Astrocyte of the hippocampus (primary cell): ENCODE measurements at regions not wholly inside any gene's neighbourhood (a gene's known extent, or its start where the extent isn't known, plus 50 kb on each side); places are given as distances from the start of the nearest gene placed in this dataset.
A peak's percentile ranks its signal among the peaks of the same experiment; 100 is the strongest.
"Not testable (repeated sequence)": the region's sequence is repeated elsewhere in the genome, so short reads cannot be mapped to it uniquely, and the experiment has no call there.

Source experiments
- DNase-seq: peaks from one replicate; pipeline ENCODE4 v3.0.0; 2011; ENCODE audit warnings: low read depth, low spot score

DNA sequence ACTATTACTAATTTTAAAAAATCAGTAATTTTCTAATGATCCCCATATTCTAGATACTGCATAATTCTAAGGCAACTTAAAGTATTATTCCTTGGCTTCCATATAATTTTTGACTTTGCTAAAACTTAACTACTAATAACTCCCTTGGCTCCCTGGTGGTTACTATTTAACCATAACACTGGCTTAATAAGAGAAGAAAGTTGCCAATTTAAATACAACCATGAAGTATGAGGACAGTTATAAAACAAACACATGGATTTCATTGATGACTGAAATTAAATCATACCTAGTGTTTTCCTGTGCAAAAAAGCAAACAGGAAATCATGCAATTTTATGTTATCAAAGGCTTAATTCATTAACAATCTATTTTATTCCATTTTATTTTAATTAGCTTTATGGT lies 1073.9 kb downstream of the GRM8 start:
- DNase-seq, result no peak

GRCh38 chr7:126177782-126178181 lies 1075.0 kb downstream of the GRM8 start:
- DNase-seq, result no peak

GRCh38 chr7:126166645-126167044 lies 1086.1 kb downstream of the GRM8 start:
- DNase-seq, result no peak

GRCh38 chr7:126163647-126164046 lies 1089.1 kb downstream of the GRM8 start:
- no peak for DNase-seq

GRCh38 chr7:126157391-126157790 lies 1095.3 kb downstream of the GRM8 start:
- no peak for DNase-seq

GRCh38 chr7:126150278-126150958 lies 1102.3 kb downstream of the GRM8 start:
- no peak for DNase-seq

- DNase-seq, result no peak
Measured at GRCh38 chr7:126140858-126141466, 1111.8 kb downstream of the GRM8 start.

DNA sequence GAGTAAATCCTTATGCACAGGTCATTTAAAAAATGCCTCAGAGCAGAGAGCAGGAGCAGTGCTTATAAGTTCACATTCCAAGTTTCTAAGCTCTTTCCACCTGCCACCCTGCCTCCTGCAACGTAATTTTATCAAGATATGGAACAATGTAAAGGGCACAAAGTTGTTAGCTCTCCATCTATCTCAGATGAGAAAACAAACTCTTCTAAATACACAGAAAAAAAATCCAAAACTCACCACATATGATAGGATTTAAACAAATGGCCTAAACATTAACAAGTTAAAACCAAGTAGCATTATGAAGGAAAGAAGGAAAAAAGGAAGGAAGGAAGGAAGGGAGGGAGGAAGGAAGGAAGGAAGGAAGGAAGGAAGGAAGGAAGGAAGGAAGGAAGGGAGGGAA lies 1132.8 kb downstream of the GRM8 start:
- DNase-seq, result no peak

- no peak for DNase-seq
Measured at GRCh38 chr7:126103582-126103981, 1149.2 kb downstream of the GRM8 start.

- no peak for DNase-seq
Measured at GRCh38 chr7:126083014-126083413, 1153.4 kb upstream of the POT1 start.

DNA sequence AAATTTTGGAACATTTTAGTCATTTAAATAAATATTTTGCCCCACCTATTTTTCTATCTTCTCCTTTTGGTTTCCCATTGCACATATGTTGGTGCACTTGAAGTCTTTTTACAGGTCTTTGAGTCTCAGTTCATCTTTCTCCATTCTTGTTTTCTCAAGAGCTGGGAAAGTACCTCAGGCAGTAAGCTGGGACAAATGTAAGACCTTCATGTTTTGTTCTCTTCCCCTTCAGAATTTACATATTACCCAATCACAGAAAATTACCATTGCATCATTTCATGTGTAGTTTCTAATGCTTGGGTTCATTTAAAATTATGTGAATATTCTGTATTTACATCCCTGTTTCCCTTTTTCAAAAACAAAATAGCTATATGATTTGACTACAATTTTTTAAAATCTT lies 1150.0 kb upstream of the POT1 start:
- DNase-seq, result no peak

GRCh38 chr7:126079151-126079550 lies 1149.5 kb upstream of the POT1 start:
- no peak for DNase-seq

DNA sequence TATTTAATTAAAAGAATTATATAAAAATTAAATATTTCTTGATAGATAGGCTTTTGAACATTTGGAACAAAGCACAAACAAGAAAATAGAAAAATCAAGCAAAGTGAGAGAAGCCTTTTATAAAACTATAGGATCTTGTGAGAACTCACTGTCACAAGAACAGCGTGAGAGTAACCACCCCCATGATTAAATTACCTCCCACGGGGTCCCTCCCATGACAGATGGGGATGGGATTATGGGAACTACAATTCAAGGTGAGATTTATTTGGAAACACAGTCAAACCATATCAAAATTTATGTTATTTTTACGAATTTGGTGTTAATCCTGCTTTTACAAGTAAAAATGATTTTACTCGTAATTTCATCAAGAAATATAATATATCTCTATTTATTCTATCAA lies 1136.1 kb upstream of the POT1 start:
- DNase-seq, result no peak

DNA sequence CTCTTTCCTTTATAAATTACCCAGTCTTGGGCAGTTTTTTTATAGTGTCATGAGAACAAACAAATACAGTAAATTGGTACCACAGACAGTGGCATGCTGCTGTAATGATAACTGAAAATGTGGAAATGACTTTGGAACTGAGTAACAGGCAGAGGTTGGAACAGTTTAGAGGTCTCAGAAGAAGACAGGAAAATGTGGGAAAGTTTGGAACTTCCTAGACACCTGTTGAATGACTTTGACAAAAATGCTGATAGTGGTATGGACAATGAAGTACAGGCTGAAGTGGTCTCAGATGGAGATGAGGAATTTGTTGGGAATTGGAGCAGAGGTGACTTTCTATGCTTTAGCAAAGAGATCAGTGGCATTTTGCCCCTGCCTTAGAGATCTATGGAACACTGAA lies 1128.4 kb upstream of the POT1 start:
- no peak for DNase-seq

GRCh38 chr7:126056613-126057012 lies 1127.0 kb upstream of the POT1 start:
- DNase-seq, result not testable (repeated sequence)

- no peak for DNase-seq
Measured at GRCh38 chr7:126052229-126052628, 1122.6 kb upstream of the POT1 start.

GRCh38 chr7:126044662-126045061 lies 1115.0 kb upstream of the POT1 start:
- DNase-seq, result no peak

DNA sequence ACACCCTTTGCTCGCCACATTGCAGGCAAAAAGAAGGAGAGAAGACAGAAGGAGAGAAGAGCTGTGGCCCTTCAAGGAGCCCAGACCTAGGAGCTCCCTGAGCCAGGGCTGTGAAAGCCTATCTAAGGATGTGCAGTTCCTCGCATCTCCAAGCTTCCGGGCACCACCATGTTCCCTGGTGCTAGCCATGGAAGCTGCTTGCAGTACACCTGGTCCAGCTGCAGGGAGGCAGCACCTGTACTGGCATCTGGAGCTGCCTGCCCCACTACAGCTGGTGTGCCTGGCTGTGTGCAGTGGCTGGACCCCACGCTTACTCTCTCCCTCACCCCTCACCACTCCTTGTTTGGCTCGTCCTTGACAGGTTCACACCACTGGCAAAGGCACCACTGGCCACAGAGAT lies 1111.8 kb upstream of the POT1 start:
- DNase-seq, result no peak

DNA sequence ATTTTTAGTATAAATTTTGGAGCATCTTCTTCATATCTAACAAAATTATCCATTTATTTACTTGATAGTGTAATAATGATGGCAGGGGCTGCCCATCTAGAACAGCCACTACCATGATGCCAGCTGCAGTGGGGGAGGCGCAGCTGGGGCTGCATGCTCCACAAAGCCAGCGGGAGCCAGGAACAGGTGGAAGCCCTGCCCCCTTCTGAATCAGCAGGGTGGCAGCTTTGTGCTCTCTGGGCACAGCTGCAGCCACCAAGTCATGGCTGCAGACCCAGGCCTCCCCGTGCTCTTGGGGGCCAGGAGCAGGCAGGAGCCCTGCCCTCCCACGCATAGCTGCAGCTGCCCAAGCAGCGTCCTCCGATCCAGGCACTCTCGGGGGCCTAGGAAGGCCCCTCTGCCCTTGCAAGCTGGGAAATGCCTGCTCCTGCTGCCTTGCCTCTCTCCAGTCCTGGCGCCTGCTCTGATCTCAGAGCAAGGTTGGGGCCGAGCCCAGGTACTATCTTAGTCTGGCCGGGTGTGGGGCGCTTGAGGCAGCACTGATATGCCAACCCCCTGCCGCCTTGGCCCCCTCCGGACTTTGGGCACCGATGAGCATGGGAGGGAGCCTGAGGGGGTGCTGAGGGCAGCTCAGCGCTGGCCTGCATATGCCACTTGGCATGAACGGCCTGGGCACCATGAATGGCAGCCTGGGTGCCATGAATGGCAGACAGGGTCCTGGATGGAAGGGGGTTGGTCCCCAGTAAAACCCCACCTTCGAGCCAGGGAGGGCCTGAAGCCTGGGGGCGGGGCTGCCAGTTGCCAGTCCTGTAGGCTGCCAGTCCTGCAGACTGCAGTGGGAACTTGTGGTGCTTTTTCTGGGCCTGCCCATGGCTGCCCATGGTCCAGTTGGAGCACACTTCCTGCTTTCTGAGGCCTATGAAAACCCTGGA lies 1110.8 kb upstream of the POT1 start:
- no peak for DNase-seq

GRCh38 chr7:126026421-126027088 lies 1096.9 kb upstream of the POT1 start:
- DNase-seq, result peak; percentile 56

- no peak for DNase-seq
Measured at GRCh38 chr7:126022452-126022851, 1092.8 kb upstream of the POT1 start.

GRCh38 chr7:126016722-126017121 lies 1087.1 kb upstream of the POT1 start:
- peak; percentile 8 for DNase-seq
